GM12878 (cell line): ENCODE measurements at regions not wholly inside any gene's neighbourhood (a gene's known extent, or its start where the extent isn't known, plus 50 kb on each side); places are given as distances from the start of the nearest gene placed in this dataset.

Source experiments
- ATAC-seq: fragments of 200-7000 bp; cut with Tn5 transposase; 3 replicates; pipeline ENCODE4 v1.9.1; 2020; ENCODE audit warnings: mild to moderate bottlenecking, moderate library complexity
- BruUV-seq: library from RNA; stranded (reverse); fragments of 400-500 nt; replicated peaks from 2 replicates; lab custom pipeline; 2021; lab: Mats Ljungman, UMichigan
- CTCF ChIA-PET: fragments of 300-600 bp; sonication (Branson Sonifier 250); formaldehyde crosslinking; extraction: SDS; loops from one replicate; lab custom pipeline; 2021; ENCODE audit warnings: inconsistent platforms; lab: Yijun Ruan, JAX
- POLR2A ChIA-PET: fragments of 350-600 bp; formaldehyde crosslinking; extraction: SDS; loops from one replicate; lab custom pipeline; 2021; ENCODE audit warnings: inconsistent platforms; lab: Charles Lee
- RAD21 ChIA-PET: fragments of 300-600 bp; sonication (Branson Sonifier 250); formaldehyde crosslinking; loops from one replicate; lab custom pipeline; 2023; ENCODE audit warnings: antibody characterized with exemption; ENCODE audit not compliant: unreplicated experiment; lab: Charles Lee
- SMC1A ChIA-PET: fragments of 300-600 bp; sonication (Branson Sonifier 250); formaldehyde crosslinking; loops from one replicate; lab custom pipeline; 2023; ENCODE audit not compliant: unreplicated experiment, uncharacterized antibody; lab: Charles Lee
- DNase-seq: peaks from one replicate; pipeline ENCODE4 v3.0.0-alpha.2; 2011; ENCODE audit warnings: low read depth, low spot score
- FAIRE-seq: peaks from 3 replicates; lab custom pipeline; 2011; peaks lifted over from hg19 to GRCh38; lab: Jason Lieb, UNC
- H2AFZ ChIP-seq: 2 replicates; pipeline ENCODE4 v1.6.0; 2011; ENCODE audit warnings: low read depth, low read length, control low read depth; ENCODE audit not compliant: control insufficient read depth
- H3K27ac ChIP-seq: 2 replicates; pipeline ENCODE4 v1.5.1; 2011; ENCODE audit warnings: control low read depth; ENCODE audit not compliant: control insufficient read depth, insufficient read depth
- H3K27me3 ChIP-seq, 2 experiments: replicated peaks in 1 of 2; 2 replicates each; pipeline versions ENCODE4 v1.6.0 to v1.6.1; 2011; ENCODE audit warnings: low read length in 1 of 2; ENCODE audit not compliant: control insufficient read depth in 2 of 2, insufficient read depth in 2 of 2
- H3K36me3 ChIP-seq, 2 experiments: 2 replicates each; pipeline ENCODE4 v1.5.1; 2011; ENCODE audit warnings: low read length in 1 of 2; ENCODE audit not compliant: control insufficient read depth in 2 of 2, insufficient read depth in 2 of 2
- H3K4me1 ChIP-seq: 2 replicates; pipeline ENCODE4 v1.6.1; 2011; ENCODE audit warnings: mild to moderate bottlenecking, low read length, moderate library complexity, mixed read lengths; ENCODE audit not compliant: control insufficient read depth, insufficient read depth
- H3K4me2 ChIP-seq: 2 replicates; pipeline ENCODE4 v1.6.0; 2011; ENCODE audit warnings: control low read depth; ENCODE audit not compliant: control insufficient read depth, insufficient read depth
- H3K4me3 ChIP-seq: fragments of 200-600 bp; sonication (generic); 2 replicates; pipeline ENCODE4 v1.5.1; 2016
- H3K79me2 ChIP-seq: 2 replicates; pipeline ENCODE4 v1.6.0; 2011; ENCODE audit warnings: low read length; ENCODE audit not compliant: control insufficient read depth, insufficient read depth
- H3K9ac ChIP-seq: 2 replicates; pipeline ENCODE4 v1.8.0; 2011; ENCODE audit warnings: low read length, control low read depth, mixed read lengths; ENCODE audit not compliant: control insufficient read depth, insufficient read depth
- H3K9me3 ChIP-seq: replicated peaks from 3 replicates; pipeline ENCODE4 v1.5.1; 2011; ENCODE audit warnings: mild to moderate bottlenecking, low read length; ENCODE audit not compliant: control insufficient read depth, insufficient read depth
- H4K20me1 ChIP-seq: 2 replicates; pipeline ENCODE4 v1.6.0; 2011; ENCODE audit not compliant: control insufficient read depth, insufficient read depth
- ETV6 ChIP-seq, 2 experiments: fragments of 450-650 bp in 1 of 2; IDR thresholded peaks in 1 of 2; conservative IDR thresholded peaks in 1 of 2; 2 replicates each; pipeline ENCODE4 v1.6.1; 2014; ENCODE audit warnings: antibody characterized with exemption in 1 of 2, borderline replicate concordance in 1 of 2, low read depth in 1 of 2, mild to moderate bottlenecking in 1 of 2, moderate library complexity in 1 of 2
- HSF1 ChIP-seq: fragments of 150-350 bp; IDR thresholded peaks from 2 replicates; pipeline ENCODE4 v1.6.1; 2014; ENCODE audit warnings: mild to moderate bottlenecking, low read depth, low read length
- POLR2A ChIP-seq: IDR thresholded peaks from 2 replicates; pipeline ENCODE4 v1.6.1; 2011; ENCODE audit warnings: low read depth, mild to moderate bottlenecking, low read length
- RELB ChIP-seq: fragments of 450-650 bp; IDR thresholded peaks from 2 replicates; pipeline ENCODE4 v1.6.1; 2017; ENCODE audit warnings: low read depth, mild to moderate bottlenecking, moderate library complexity
- ZZZ3 ChIP-seq: IDR thresholded peaks from 2 replicates; pipeline ENCODE4 v1.6.1; 2011; ENCODE audit warnings: low read depth; ENCODE audit not compliant: control insufficient read depth, insufficient read length
- WGBS: methylation state at CpG from one replicate; pipeline ENCODE4 v1.1.6; 2016; ENCODE audit warnings: low lambda C conversion rate; ENCODE audit not compliant: insufficient replicate concordance, insufficient coverage; ENCODE audit errors: missing lambda C conversion rate; 5-methylcytosine and 5-hydroxymethylcytosine counted together
- in situ Hi-C: fragments of 300-500 bp; cut with MboI; formaldehyde crosslinking; loops from 9 replicates; pipeline ENCODE4 v1.14.3; 2018; ENCODE audit warnings: mixed read lengths
- intact Hi-C: fragments of 100-400 bp; cut with micrococcal nuclease; formaldehyde crosslinking; loops from one replicate; pipeline ENCODE4 v1.14.2; 2022; ENCODE audit not compliant: unreplicated experiment
- TF ChIP-seq, protein P1 (sequence below): fragments of 450-650 bp; IDR thresholded peaks from 2 replicates; pipeline ENCODE4 v1.6.1; 2017; ENCODE audit warnings: mild to moderate bottlenecking, moderate library complexity

- no peaks in the 10 kb centered on the region for H3K27me3 ChIP-seq
- H3K9me3 ChIP-seq, result no peaks in the 10 kb centered on the region
- H3K4me1 ChIP-seq, result no peaks in the 10 kb centered on the region
- ChIA-PET RAD21 (no interaction called here), SMC1A (no interaction called here), CTCF (no interaction called here), POLR2A (no interaction called here)
- in situ Hi-C loops, result no loop called here
- H3K36me3 ChIP-seq, result no peaks in the 10 kb centered on the region
- no peaks in the 10 kb centered on the region for H4K20me1 ChIP-seq
- H3K79me2 ChIP-seq, result no peaks in the 10 kb centered on the region
- DNase-seq (no peak), FAIRE-seq (no peak), ATAC-seq (no peak)
- no peak overlapping the region for H3K9ac ChIP-seq
- no peak for TF ChIP-seq POLR2A
- TF ChIP-seq RELB, result no peak
- TF ChIP-seq, protein P1, sequence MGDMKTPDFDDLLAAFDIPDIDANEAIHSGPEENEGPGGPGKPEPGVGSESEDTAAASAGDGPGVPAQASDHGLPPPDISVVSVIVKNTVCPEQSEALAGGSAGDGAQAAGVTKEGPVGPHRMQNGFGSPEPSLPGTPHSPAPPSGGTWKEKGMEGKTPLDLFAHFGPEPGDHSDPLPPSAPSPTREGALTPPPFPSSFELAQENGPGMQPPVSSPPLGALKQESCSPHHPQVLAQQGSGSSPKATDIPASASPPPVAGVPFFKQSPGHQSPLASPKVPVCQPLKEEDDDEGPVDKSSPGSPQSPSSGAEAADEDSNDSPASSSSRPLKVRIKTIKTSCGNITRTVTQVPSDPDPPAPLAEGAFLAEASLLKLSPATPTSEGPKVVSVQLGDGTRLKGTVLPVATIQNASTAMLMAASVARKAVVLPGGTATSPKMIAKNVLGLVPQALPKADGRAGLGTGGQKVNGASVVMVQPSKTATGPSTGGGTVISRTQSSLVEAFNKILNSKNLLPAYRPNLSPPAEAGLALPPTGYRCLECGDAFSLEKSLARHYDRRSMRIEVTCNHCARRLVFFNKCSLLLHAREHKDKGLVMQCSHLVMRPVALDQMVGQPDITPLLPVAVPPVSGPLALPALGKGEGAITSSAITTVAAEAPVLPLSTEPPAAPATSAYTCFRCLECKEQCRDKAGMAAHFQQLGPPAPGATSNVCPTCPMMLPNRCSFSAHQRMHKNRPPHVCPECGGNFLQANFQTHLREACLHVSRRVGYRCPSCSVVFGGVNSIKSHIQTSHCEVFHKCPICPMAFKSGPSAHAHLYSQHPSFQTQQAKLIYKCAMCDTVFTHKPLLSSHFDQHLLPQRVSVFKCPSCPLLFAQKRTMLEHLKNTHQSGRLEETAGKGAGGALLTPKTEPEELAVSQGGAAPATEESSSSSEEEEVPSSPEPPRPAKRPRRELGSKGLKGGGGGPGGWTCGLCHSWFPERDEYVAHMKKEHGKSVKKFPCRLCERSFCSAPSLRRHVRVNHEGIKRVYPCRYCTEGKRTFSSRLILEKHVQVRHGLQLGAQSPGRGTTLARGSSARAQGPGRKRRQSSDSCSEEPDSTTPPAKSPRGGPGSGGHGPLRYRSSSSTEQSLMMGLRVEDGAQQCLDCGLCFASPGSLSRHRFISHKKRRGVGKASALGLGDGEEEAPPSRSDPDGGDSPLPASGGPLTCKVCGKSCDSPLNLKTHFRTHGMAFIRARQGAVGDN, result no peak
- no peak for TF ChIP-seq ZZZ3
- TF ChIP-seq ETV6 (conservative IDR thresholded peaks at IDR 0.05 in 1 of 2, IDR thresholded peaks at IDR 0.05 in 1 of 2; ENCODE audit: borderline replicate concordance in 1 of 2, low read depth in 1 of 2), result no peak
- no peak for TF ChIP-seq HSF1
- H3K4me3 ChIP-seq, result no peak overlapping the region
- BruUV-seq, result no TSS peak
- H2AFZ ChIP-seq, result no peak overlapping the region
- intact Hi-C loops, result no loop called here
- H3K27ac ChIP-seq, result no peak overlapping the region
- H3K4me2 ChIP-seq, result no peak overlapping the region
- WGBS, result 0% methylated on average over 1 of the region's 1 CpG
Observed at GRCh38 chr1:208420696-208421095, 176.5 kb upstream of the PLXNA2 start.
